ENCODE measurements at regions not wholly inside any gene's neighbourhood (a gene's known extent, or its start where the extent isn't known, plus 50 kb on each side); places are given as distances from the start of the nearest gene placed in this dataset.

GRCh38 chr10:28930514-28931495 lies 253.5 kb downstream of the BAMBI start:
- no peak for DNase-seq

- no peak for DNase-seq
Measured at GRCh38 chr10:28935061-28935460, 257.7 kb downstream of the BAMBI start.

GRCh38 chr10:28937959-28938358 lies 260.6 kb downstream of the BAMBI start:
- no peak for DNase-seq

GRCh38 chr10:28938745-28939144 lies 261.4 kb downstream of the BAMBI start:
- DNase-seq = no peak

GRCh38 chr10:28939281-28940157 lies 262.2 kb downstream of the BAMBI start:
- no peak for DNase-seq

GRCh38 chr10:28940158-28940888 lies 263.0 kb downstream of the BAMBI start:
- DNase-seq = no peak

GRCh38 chr10:28942012-28942411 lies 264.7 kb downstream of the BAMBI start:
- DNase-seq = no peak

GRCh38 chr10:28945959-28946358 lies 268.6 kb downstream of the BAMBI start:
- DNase-seq = no peak

- DNase-seq = no peak
Measured at GRCh38 chr10:28946479-28946878, 269.2 kb downstream of the BAMBI start.

- DNase-seq = no peak
Measured at GRCh38 chr10:28947171-28947570, 269.9 kb downstream of the BAMBI start.

- DNase-seq = no peak
Measured at GRCh38 chr10:28948046-28948445, 270.7 kb downstream of the BAMBI start.

GRCh38 chr10:28949005-28950004 lies 272.0 kb downstream of the BAMBI start:
- no peak for DNase-seq

GRCh38 chr10:28951484-28951883 lies 274.2 kb downstream of the BAMBI start:
- DNase-seq = no peak

GRCh38 chr10:28952523-28952922 lies 275.2 kb downstream of the BAMBI start:
- DNase-seq = no peak

GRCh38 chr10:28954211-28954610 lies 276.9 kb downstream of the BAMBI start:
- DNase-seq = no peak

- no peak for DNase-seq
Measured at GRCh38 chr10:28958468-28958867, 281.1 kb downstream of the BAMBI start.

- no peak for DNase-seq
Measured at GRCh38 chr10:28959850-28960501, 282.7 kb downstream of the BAMBI start.

GRCh38 chr10:28962768-28963167 lies 285.4 kb downstream of the BAMBI start:
- DNase-seq = no peak

- DNase-seq = no peak
Measured at GRCh38 chr10:28963539-28964221, 286.4 kb downstream of the BAMBI start.

- no peak for DNase-seq
Measured at GRCh38 chr10:28965937-28966336, 288.6 kb downstream of the BAMBI start.
